ENCODE measurements at regions not wholly inside any gene's neighbourhood (a gene's known extent, or its start where the extent isn't known, plus 50 kb on each side); places are given as distances from the start of the nearest gene placed in this dataset.

- Histone ChIP-seq H3K27me3 (ENCODE audit: insufficient read depth, low read length) (no peaks in the 10 kb centered on the region), H3K9ac (ENCODE audit: low read length) (no peak overlapping the region), H3K4me2 (ENCODE audit: low read length) (no peak overlapping the region), H3K36me3 (ENCODE audit: insufficient read depth, low read length) (no peaks in the 10 kb centered on the region), H4K20me1 (ENCODE audit: insufficient read depth, low read length) (no peaks in the 10 kb centered on the region), H3K4me1 (ENCODE audit: insufficient read depth, low read length) (no peaks in the 10 kb centered on the region), H3K4me3 (ENCODE audit: insufficient read depth, low read depth, low read length) (no peak overlapping the region), H3K9me3 (ENCODE audit: insufficient read depth, low read depth, low read length) (no peaks in the 10 kb centered on the region), H2AFZ (ENCODE audit: low read depth, low read length) (no peak overlapping the region), H3K27ac (ENCODE audit: low read depth, low read length) (no peak overlapping the region), H3K79me2 (ENCODE audit: insufficient read depth, low read length) (no peaks in the 10 kb centered on the region)
- no peak for TF ChIP-seq CTCF (IDR thresholded peaks at IDR 0.05; ENCODE audit: insufficient read depth, low read depth, low read length)
- no peak for TF ChIP-seq EZH2 (IDR thresholded peaks at IDR 0.05; ENCODE audit: insufficient read depth, low read length)
- peaks cover 8% of the 10 kb centered on the region for H3K9me3 Mint-ChIP-seq (ENCODE audit: unreplicated experiment)
- no peaks in the 10 kb centered on the region for H3K4me1 Mint-ChIP-seq (ENCODE audit: low read depth, unreplicated experiment)
- peaks cover 8% of the 10 kb centered on the region for H3K27me3 Mint-ChIP-seq (ENCODE audit: low read depth, unreplicated experiment)
- H3K27ac Mint-ChIP-seq (ENCODE audit: unreplicated experiment): no peak overlapping the region
- peaks cover 5% of the 10 kb centered on the region for H3K36me3 Mint-ChIP-seq (ENCODE audit: low read depth, unreplicated experiment)
- H3K4me3 Mint-ChIP-seq (ENCODE audit: unreplicated experiment): no peak overlapping the region
- FAIRE-seq: no peak
- peak; percentile 63 for DNase-seq (ENCODE audit: low read depth)
Measured at GRCh38 chr18:56522816-56523215, 115.6 kb downstream of the TXNL1 start.

GRCh38 chr18:56521263-56521662 is 117.1 kb downstream of the TXNL1 start:
- no peak overlapping the region for H3K4me3 ChIP-seq (ENCODE audit: insufficient read depth, low read depth, low read length)
- no peaks in the 10 kb centered on the region for H3K36me3 ChIP-seq (ENCODE audit: insufficient read depth, low read length)
- H3K9ac ChIP-seq (ENCODE audit: low read length): no peak overlapping the region
- no peak overlapping the region for H2AFZ ChIP-seq (ENCODE audit: low read depth, low read length)
- TF ChIP-seq CTCF (IDR thresholded peaks at IDR 0.05; ENCODE audit: insufficient read depth, low read depth, low read length) (no peak), EZH2 (IDR thresholded peaks at IDR 0.05; ENCODE audit: insufficient read depth, low read length) (no peak)
- FAIRE-seq (no peak), DNase-seq (ENCODE audit: low read depth) (no peak)
- no peak overlapping the region for H3K4me2 ChIP-seq (ENCODE audit: low read length)
- peaks cover 2% of the 10 kb centered on the region for H3K9me3 Mint-ChIP-seq (ENCODE audit: unreplicated experiment)
- H3K9me3 ChIP-seq (ENCODE audit: insufficient read depth, low read depth, low read length): no peaks in the 10 kb centered on the region
- peaks cover 8% of the 10 kb centered on the region for H3K27me3 Mint-ChIP-seq (ENCODE audit: low read depth, unreplicated experiment)
- no peaks in the 10 kb centered on the region for H3K4me1 Mint-ChIP-seq (ENCODE audit: low read depth, unreplicated experiment)
- H3K4me1 ChIP-seq (ENCODE audit: insufficient read depth, low read length): no peaks in the 10 kb centered on the region
- peaks cover 5% of the 10 kb centered on the region for H3K36me3 Mint-ChIP-seq (ENCODE audit: low read depth, unreplicated experiment)
- H3K27ac Mint-ChIP-seq (ENCODE audit: unreplicated experiment): no peak overlapping the region
- H4K20me1 ChIP-seq (ENCODE audit: insufficient read depth, low read length): no peaks in the 10 kb centered on the region
- no peaks in the 10 kb centered on the region for H3K27me3 ChIP-seq (ENCODE audit: insufficient read depth, low read length)
- H3K4me3 Mint-ChIP-seq (ENCODE audit: unreplicated experiment): no peak overlapping the region
- H3K27ac ChIP-seq (ENCODE audit: low read depth, low read length): no peak overlapping the region
- no peaks in the 10 kb centered on the region for H3K79me2 ChIP-seq (ENCODE audit: insufficient read depth, low read length)

- no peaks in the 10 kb centered on the region for H3K9me3 ChIP-seq (ENCODE audit: insufficient read depth, low read depth, low read length)
- H2AFZ ChIP-seq (ENCODE audit: low read depth, low read length): no peak overlapping the region
- H3K4me3 ChIP-seq (ENCODE audit: insufficient read depth, low read depth, low read length): no peak overlapping the region
- Mint-ChIP-seq H3K36me3 (ENCODE audit: low read depth, unreplicated experiment) (peaks cover 5% of the 10 kb centered on the region), H3K4me1 (ENCODE audit: low read depth, unreplicated experiment) (no peaks in the 10 kb centered on the region), H3K27ac (ENCODE audit: unreplicated experiment) (no peak overlapping the region), H3K27me3 (ENCODE audit: low read depth, unreplicated experiment) (peaks cover 8% of the 10 kb centered on the region), H3K9me3 (ENCODE audit: unreplicated experiment) (no peaks in the 10 kb centered on the region), H3K4me3 (ENCODE audit: unreplicated experiment) (no peak overlapping the region)
- H3K36me3 ChIP-seq (ENCODE audit: insufficient read depth, low read length): no peaks in the 10 kb centered on the region
- H3K4me2 ChIP-seq (ENCODE audit: low read length): no peak overlapping the region
- no peak overlapping the region for H3K27ac ChIP-seq (ENCODE audit: low read depth, low read length)
- FAIRE-seq (no peak), DNase-seq (ENCODE audit: low read depth) (no peak)
- H3K79me2 ChIP-seq (ENCODE audit: insufficient read depth, low read length): no peaks in the 10 kb centered on the region
- TF ChIP-seq EZH2 (IDR thresholded peaks at IDR 0.05; ENCODE audit: insufficient read depth, low read length) (no peak), CTCF (IDR thresholded peaks at IDR 0.05; ENCODE audit: insufficient read depth, low read depth, low read length) (no peak)
- H3K9ac ChIP-seq (ENCODE audit: low read length): no peak overlapping the region
- no peaks in the 10 kb centered on the region for H4K20me1 ChIP-seq (ENCODE audit: insufficient read depth, low read length)
- H3K4me1 ChIP-seq (ENCODE audit: insufficient read depth, low read length): no peaks in the 10 kb centered on the region
- H3K27me3 ChIP-seq (ENCODE audit: insufficient read depth, low read length): no peaks in the 10 kb centered on the region
Measured at GRCh38 chr18:56517761-56518160, 120.6 kb downstream of the TXNL1 start.
